NB4 (cell line): ENCODE measurements at regions not wholly inside any gene's neighbourhood (a gene's known extent, or its start where the extent isn't known, plus 50 kb on each side); places are given as distances from the start of the nearest gene placed in this dataset.

Experiments used
- MYC ChIP-seq: IDR thresholded peaks from 2 replicates; pipeline ENCODE4 v1.6.1; 2011; ENCODE audit warnings: low read depth, low read length
- POLR2A ChIP-seq: IDR thresholded peaks from 2 replicates; pipeline ENCODE4 v1.6.1; 2011; ENCODE audit warnings: mild to moderate bottlenecking; ENCODE audit not compliant: insufficient read length; ENCODE audit errors: extremely low read depth
- TF ChIP-seq, protein P1 (sequence below): IDR thresholded peaks from 2 replicates; pipeline ENCODE4 v1.6.1; 2011; ENCODE audit warnings: low read depth, low read length
- TF ChIP-seq, protein P2 (sequence below): IDR thresholded peaks from one replicate; pipeline ENCODE4 v1.5.1; 2012; ENCODE audit warnings: low read depth, low read length

DNA sequence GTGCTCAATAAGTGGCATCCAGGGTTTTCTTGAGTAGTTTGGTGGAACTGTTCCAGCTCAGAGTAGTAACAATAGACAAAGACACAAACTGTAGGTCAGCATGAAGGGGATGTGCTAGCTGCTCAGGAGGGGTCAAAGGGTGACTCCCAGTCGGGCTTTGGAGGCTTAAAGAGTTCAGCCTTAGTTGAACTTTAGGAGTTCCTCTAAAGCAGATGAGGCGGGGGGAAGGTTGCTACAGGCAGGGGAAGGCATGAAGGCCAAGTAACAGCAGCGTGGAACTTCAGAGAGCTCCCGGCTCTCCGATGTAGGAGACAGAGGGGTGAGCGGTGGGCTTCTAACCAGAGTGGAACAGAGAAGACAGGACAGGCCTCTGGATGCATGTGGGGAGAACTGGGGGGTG, 115.5 kb upstream of the CD93 start:
- TF ChIP-seq, protein P1, sequence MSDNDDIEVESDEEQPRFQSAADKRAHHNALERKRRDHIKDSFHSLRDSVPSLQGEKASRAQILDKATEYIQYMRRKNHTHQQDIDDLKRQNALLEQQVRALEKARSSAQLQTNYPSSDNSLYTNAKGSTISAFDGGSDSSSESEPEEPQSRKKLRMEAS, result no peak
- TF ChIP-seq, protein P2, sequence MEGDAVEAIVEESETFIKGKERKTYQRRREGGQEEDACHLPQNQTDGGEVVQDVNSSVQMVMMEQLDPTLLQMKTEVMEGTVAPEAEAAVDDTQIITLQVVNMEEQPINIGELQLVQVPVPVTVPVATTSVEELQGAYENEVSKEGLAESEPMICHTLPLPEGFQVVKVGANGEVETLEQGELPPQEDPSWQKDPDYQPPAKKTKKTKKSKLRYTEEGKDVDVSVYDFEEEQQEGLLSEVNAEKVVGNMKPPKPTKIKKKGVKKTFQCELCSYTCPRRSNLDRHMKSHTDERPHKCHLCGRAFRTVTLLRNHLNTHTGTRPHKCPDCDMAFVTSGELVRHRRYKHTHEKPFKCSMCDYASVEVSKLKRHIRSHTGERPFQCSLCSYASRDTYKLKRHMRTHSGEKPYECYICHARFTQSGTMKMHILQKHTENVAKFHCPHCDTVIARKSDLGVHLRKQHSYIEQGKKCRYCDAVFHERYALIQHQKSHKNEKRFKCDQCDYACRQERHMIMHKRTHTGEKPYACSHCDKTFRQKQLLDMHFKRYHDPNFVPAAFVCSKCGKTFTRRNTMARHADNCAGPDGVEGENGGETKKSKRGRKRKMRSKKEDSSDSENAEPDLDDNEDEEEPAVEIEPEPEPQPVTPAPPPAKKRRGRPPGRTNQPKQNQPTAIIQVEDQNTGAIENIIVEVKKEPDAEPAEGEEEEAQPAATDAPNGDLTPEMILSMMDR, result no peak
- no peak for TF ChIP-seq POLR2A
- TF ChIP-seq MYC, result no peak
